ENCODE measurements at regions not wholly inside any gene's neighbourhood (a gene's known extent, or its start where the extent isn't known, plus 50 kb on each side); places are given as distances from the start of the nearest gene placed in this dataset.

- intact Hi-C loops (cut with DNase I): no loop called here
- no peaks in the 10 kb centered on the region for H3K9me3 ChIP-seq
- TF ChIP-seq POLR2A (IDR thresholded peaks at IDR 0.05): no peak
These were observed 126.5 kb upstream of the TNFSF4 start for GRCh38 chr1:173333581-173333980.

GRCh38 chr1:173337126-173337525, 130.0 kb upstream of the TNFSF4 start:
- Histone ChIP-seq H3K4me1 (no peaks in the 10 kb centered on the region), H3K27me3 (peaks cover 0 to 6% (median 0%) of the 10 kb centered on the region in 4 donors), H3K4me3 (no peak overlapping the region), H3K36me3 (no peaks in the 10 kb centered on the region), H3K27ac (no peak overlapping the region), H3K9me3 (no peaks in the 10 kb centered on the region)
- no peak for DNase-seq
- TF ChIP-seq POLR2A (IDR thresholded peaks at IDR 0.05): no peak
- no peak for TF ChIP-seq CTCF (IDR thresholded peaks at IDR 0.05)
- 44 to 100% methylated on average over 1 of the region's 1 CpG for WGBS, 2 donors
- intact Hi-C loops (cut with DNase I): no loop called here

More at GRCh38 chr1:173333581-173333980, 126.5 kb upstream of the TNFSF4 start:
- Histone ChIP-seq H3K4me3 (no peak overlapping the region), H3K36me3 (no peaks in the 10 kb centered on the region), H3K27me3 (peaks cover 0 to 6% (median 0%) of the 10 kb centered on the region in 4 donors), H3K27ac (no peak overlapping the region), H3K4me1 (peaks cover 0 to 4% (median 0%) of the 10 kb centered on the region in 3 donors)
- WGBS, 2 donors: 63 to 89% methylated on average over 1 of the region's 1 CpG
- DNase-seq: no peak

- intact Hi-C loops (cut with DNase I): no loop called here
- no peaks in the 10 kb centered on the region for H3K4me1 ChIP-seq
- no peak for DNase-seq
- WGBS, 2 donors: 41 to 66% methylated on average over 5 of the region's 5 CpGs
- no peaks in the 10 kb centered on the region for H3K9me3 ChIP-seq
- no peaks in the 10 kb centered on the region for H3K27me3 ChIP-seq
- H3K27ac ChIP-seq: no peak overlapping the region
- no peak overlapping the region for H3K4me3 ChIP-seq
- TF ChIP-seq POLR2A (IDR thresholded peaks at IDR 0.05): no peak
- no peaks in the 10 kb centered on the region for H3K36me3 ChIP-seq
These were observed 134.2 kb upstream of the TNFSF4 start for GRCh38 chr1:173341307-173341706.

GRCh38 chr1:173341971-173342370, 134.8 kb upstream of the TNFSF4 start:
- Histone ChIP-seq H3K27ac (no peak overlapping the region), H3K27me3 (no peaks in the 10 kb centered on the region), H3K9me3 (no peaks in the 10 kb centered on the region), H3K36me3 (no peaks in the 10 kb centered on the region), H3K4me3 (no peak overlapping the region), H3K4me1 (no peaks in the 10 kb centered on the region)
- intact Hi-C loops (cut with DNase I): no loop called here
- TF ChIP-seq POLR2A (IDR thresholded peaks at IDR 0.05) (no peak), CTCF (IDR thresholded peaks at IDR 0.05) (no peak)
- DNase-seq: no peak
- WGBS, 2 donors: 67 to 88% methylated on average over 1 of the region's 1 CpG

- Histone ChIP-seq H3K9me3 (no peaks in the 10 kb centered on the region), H3K27me3 (no peaks in the 10 kb centered on the region), H3K4me1 (no peaks in the 10 kb centered on the region), H3K4me3 (no peak overlapping the region), H3K36me3 (no peaks in the 10 kb centered on the region), H3K27ac (no peak overlapping the region)
- intact Hi-C loops (cut with DNase I): no loop called here
- TF ChIP-seq POLR2A (IDR thresholded peaks at IDR 0.05) (no peak), CTCF (IDR thresholded peaks at IDR 0.05) (no peak)
- DNase-seq: no peak
- WGBS, 2 donors: 58 to 71% methylated on average over 2 of the region's 2 CpGs
These were observed 134.4 kb upstream of the PRDX6 start for GRCh38 chr1:173342736-173343135.

- no peak overlapping the region for H3K4me3 ChIP-seq
- H3K27ac ChIP-seq: no peak overlapping the region
- no peaks in the 10 kb centered on the region for H3K36me3 ChIP-seq
- no peaks in the 10 kb centered on the region for H3K9me3 ChIP-seq
- DNase-seq: no peak
- intact Hi-C loops (cut with DNase I): no loop called here
- no peak for TF ChIP-seq POLR2A (IDR thresholded peaks at IDR 0.05)
- no peak for TF ChIP-seq CTCF (IDR thresholded peaks at IDR 0.05)
- WGBS, 2 donors: 78 to 87% methylated on average over 4 of the region's 4 CpGs
- no peaks in the 10 kb centered on the region for H3K27me3 ChIP-seq
- no peaks in the 10 kb centered on the region for H3K4me1 ChIP-seq
These were observed 132.9 kb upstream of the PRDX6 start for GRCh38 chr1:173344034-173344743.
